ENCODE measurements at regions not wholly inside any gene's neighbourhood (a gene's known extent, or its start where the extent isn't known, plus 50 kb on each side); places are given as distances from the start of the nearest gene placed in this dataset.

DNA sequence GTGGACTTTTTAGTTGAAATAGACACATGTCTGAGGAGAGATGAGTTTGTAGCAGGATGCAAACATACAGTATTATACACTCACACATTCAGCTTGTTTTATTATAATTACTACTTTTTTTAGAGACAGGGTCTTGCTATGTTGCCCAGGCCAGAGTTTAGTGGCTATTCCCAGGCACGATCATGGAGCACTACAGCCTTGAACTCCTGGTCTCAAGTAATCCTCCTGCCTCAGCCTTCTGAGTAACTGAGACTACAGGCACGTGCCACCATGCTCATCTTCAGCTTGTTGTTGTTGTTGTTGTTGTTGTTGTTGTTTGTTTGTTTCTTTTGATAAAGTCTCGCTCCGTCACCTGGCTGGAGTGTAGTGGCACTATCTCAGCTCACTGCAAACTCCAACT is 94.7 kb upstream of the ACSL4 start:
- no peak for TF ChIP-seq POLR2A (IDR thresholded peaks at IDR 0.05)
- TF ChIP-seq, protein P1, sequence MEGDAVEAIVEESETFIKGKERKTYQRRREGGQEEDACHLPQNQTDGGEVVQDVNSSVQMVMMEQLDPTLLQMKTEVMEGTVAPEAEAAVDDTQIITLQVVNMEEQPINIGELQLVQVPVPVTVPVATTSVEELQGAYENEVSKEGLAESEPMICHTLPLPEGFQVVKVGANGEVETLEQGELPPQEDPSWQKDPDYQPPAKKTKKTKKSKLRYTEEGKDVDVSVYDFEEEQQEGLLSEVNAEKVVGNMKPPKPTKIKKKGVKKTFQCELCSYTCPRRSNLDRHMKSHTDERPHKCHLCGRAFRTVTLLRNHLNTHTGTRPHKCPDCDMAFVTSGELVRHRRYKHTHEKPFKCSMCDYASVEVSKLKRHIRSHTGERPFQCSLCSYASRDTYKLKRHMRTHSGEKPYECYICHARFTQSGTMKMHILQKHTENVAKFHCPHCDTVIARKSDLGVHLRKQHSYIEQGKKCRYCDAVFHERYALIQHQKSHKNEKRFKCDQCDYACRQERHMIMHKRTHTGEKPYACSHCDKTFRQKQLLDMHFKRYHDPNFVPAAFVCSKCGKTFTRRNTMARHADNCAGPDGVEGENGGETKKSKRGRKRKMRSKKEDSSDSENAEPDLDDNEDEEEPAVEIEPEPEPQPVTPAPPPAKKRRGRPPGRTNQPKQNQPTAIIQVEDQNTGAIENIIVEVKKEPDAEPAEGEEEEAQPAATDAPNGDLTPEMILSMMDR (IDR thresholded peaks at IDR 0.05) = no peak
- no peak for TF ChIP-seq POLR2AphosphoS5 (IDR thresholded peaks at IDR 0.05; ENCODE audit: insufficient read depth in 1 of 2, low read depth in 1 of 2)
